Neural progenitor cell (in vitro differentiated cells): ENCODE measurements at regions not wholly inside any gene's neighbourhood (a gene's known extent, or its start where the extent isn't known, plus 50 kb on each side); places are given as distances from the start of the nearest gene placed in this dataset.

ENCODE experiments used
- DNase-seq: peaks from one replicate; pipeline ENCODE4 v3.0.0-alpha.2; 2016; ENCODE audit warnings: low spot score
- H2AFZ ChIP-seq: fragments of 200-600 bp; sonication (generic); replicated peaks from 2 replicates; pipeline ENCODE4 v1.6.1; 2016; ENCODE audit warnings: antibody characterized with exemption
- H3F3A ChIP-seq: fragments of 200-600 bp; sonication (generic); 2 replicates; pipeline ENCODE4 v1.6.1; 2016; ENCODE audit warnings: antibody characterized with exemption, low read depth
- H3K27ac ChIP-seq: fragments of 200-600 bp; sonication (generic); 2 replicates; pipeline ENCODE4 v1.5.1; 2016; ENCODE audit warnings: mild to moderate bottlenecking
- H3K27me3 ChIP-seq: fragments of 200-600 bp; sonication (generic); 2 replicates; pipeline ENCODE4 v1.6.1; 2016; ENCODE audit warnings: mild to moderate bottlenecking, moderate library complexity
- H3K36me3 ChIP-seq: fragments of 200-600 bp; sonication (generic); 2 replicates; pipeline ENCODE4 v1.5.1; 2016
- H3K4me1 ChIP-seq: fragments of 200-600 bp; sonication (generic); 2 replicates; pipeline ENCODE4 v1.6.1; 2016; ENCODE audit warnings: mixed run types
- H3K4me2 ChIP-seq: fragments of 200-600 bp; sonication (generic); 2 replicates; pipeline ENCODE4 v1.6.1; 2016
- H3K4me3 ChIP-seq: fragments of 200-600 bp; sonication (generic); 2 replicates; pipeline ENCODE4 v1.5.1; 2016
- H3K79me2 ChIP-seq: fragments of 200-600 bp; sonication (generic); 2 replicates; pipeline ENCODE4 v1.6.1; 2016; ENCODE audit warnings: low read depth
- H3K9ac ChIP-seq: fragments of 200-600 bp; sonication (generic); 2 replicates; pipeline ENCODE4 v1.6.1; 2016
- H3K9me3 ChIP-seq: fragments of 200-600 bp; sonication (generic); 2 replicates; pipeline ENCODE4 v1.5.1; 2016; ENCODE audit warnings: low read depth
- H4K20me1 ChIP-seq: fragments of 200-600 bp; sonication (generic); 2 replicates; pipeline ENCODE4 v1.6.1; 2016; ENCODE audit warnings: low read depth
- H3K27ac Mint-ChIP-seq: 3 replicates; pipeline ENCODE4 v1.8.0; 2021; ENCODE audit warnings: mixed read lengths
- H3K27me3 Mint-ChIP-seq: 2 replicates; pipeline ENCODE4 v1.8.0; 2022; ENCODE audit warnings: low read depth, mild to moderate bottlenecking, inconsistent platforms, moderate library complexity, mixed read lengths; ENCODE audit not compliant: insufficient read depth
- H3K36me3 Mint-ChIP-seq: 3 replicates; pipeline ENCODE4 v1.8.0; 2021; ENCODE audit warnings: mixed read lengths
- H3K4me1 Mint-ChIP-seq: 3 replicates; pipeline ENCODE4 v1.8.0; 2021; ENCODE audit warnings: mixed read lengths
- H3K4me3 Mint-ChIP-seq: 3 replicates; pipeline ENCODE4 v1.8.0; 2021; ENCODE audit warnings: mild to moderate bottlenecking, moderate library complexity, mixed read lengths
- H3K9me3 Mint-ChIP-seq: 3 replicates; pipeline ENCODE4 v1.8.0; 2020; ENCODE audit warnings: mixed read lengths
- EZH2 ChIP-seq: fragments of 200-600 bp; sonication (generic); IDR thresholded peaks from 2 replicates; pipeline ENCODE4 v1.6.1; 2017; ENCODE audit warnings: antibody characterized with exemption, mild to moderate bottlenecking, moderate library complexity
- EZH2phosphoT487 ChIP-seq: fragments of 200-600 bp; sonication (generic); IDR thresholded peaks from 2 replicates; pipeline ENCODE4 v1.6.1; 2017; ENCODE audit warnings: antibody characterized with exemption
- TF ChIP-seq, protein P1 (sequence below): fragments of 200-600 bp; sonication (generic); IDR thresholded peaks from 2 replicates; pipeline ENCODE4 v1.5.1; 2017; ENCODE audit warnings: antibody characterized with exemption, mild to moderate bottlenecking

GRCh38 chr15:62447742-62448141 lies 282.7 kb upstream of the C2CD4B start:
- no peaks in the 10 kb centered on the region for H3K9me3 Mint-ChIP-seq
- no peaks in the 10 kb centered on the region for H4K20me1 ChIP-seq
- no peak overlapping the region for H3K9ac ChIP-seq
- no peaks in the 10 kb centered on the region for H3K36me3 Mint-ChIP-seq
- H3K4me1 Mint-ChIP-seq: peaks cover 22% of the 10 kb centered on the region
- no peaks in the 10 kb centered on the region for H3K36me3 ChIP-seq
- H3K27ac ChIP-seq: no peak overlapping the region
- H3K79me2 ChIP-seq: no peaks in the 10 kb centered on the region
- no peaks in the 10 kb centered on the region for H3K9me3 ChIP-seq
- TF ChIP-seq EZH2 (no peak), EZH2phosphoT487 (no peak)
- TF ChIP-seq, protein P1, sequence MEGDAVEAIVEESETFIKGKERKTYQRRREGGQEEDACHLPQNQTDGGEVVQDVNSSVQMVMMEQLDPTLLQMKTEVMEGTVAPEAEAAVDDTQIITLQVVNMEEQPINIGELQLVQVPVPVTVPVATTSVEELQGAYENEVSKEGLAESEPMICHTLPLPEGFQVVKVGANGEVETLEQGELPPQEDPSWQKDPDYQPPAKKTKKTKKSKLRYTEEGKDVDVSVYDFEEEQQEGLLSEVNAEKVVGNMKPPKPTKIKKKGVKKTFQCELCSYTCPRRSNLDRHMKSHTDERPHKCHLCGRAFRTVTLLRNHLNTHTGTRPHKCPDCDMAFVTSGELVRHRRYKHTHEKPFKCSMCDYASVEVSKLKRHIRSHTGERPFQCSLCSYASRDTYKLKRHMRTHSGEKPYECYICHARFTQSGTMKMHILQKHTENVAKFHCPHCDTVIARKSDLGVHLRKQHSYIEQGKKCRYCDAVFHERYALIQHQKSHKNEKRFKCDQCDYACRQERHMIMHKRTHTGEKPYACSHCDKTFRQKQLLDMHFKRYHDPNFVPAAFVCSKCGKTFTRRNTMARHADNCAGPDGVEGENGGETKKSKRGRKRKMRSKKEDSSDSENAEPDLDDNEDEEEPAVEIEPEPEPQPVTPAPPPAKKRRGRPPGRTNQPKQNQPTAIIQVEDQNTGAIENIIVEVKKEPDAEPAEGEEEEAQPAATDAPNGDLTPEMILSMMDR: no peak
- peaks cover 2% of the 10 kb centered on the region for H3K27me3 Mint-ChIP-seq
- H3F3A ChIP-seq: peaks cover 4% of the 10 kb centered on the region
- no peak overlapping the region for H3K4me2 ChIP-seq
- no peaks in the 10 kb centered on the region for H3K27me3 ChIP-seq
- H3K4me3 Mint-ChIP-seq: no peak overlapping the region
- no peak overlapping the region for H3K27ac Mint-ChIP-seq
- H2AFZ ChIP-seq: no peak overlapping the region
- H3K4me1 ChIP-seq: peaks cover 16% of the 10 kb centered on the region
- DNase-seq: no peak
- no peak overlapping the region for H3K4me3 ChIP-seq

DNA sequence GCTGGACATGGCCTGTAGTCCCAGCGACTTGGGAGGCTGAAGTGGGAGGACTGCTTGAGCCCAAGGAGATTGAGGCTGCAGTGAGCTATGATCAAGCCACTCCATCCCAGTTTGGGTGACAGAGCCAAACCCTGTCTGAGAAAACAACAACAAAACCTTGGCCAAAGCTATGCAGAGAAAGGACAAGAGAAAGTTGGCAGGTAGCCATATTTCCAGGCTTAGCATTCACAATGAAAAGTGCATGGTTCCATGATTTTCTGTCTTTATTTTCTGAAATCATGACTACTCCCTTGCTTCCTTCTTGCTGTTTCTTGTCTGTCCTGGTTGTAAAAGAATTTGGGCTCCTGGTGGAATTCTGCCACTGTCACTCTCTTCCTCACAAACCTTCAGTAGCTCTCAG lies 284.6 kb upstream of the C2CD4B start:
- Histone ChIP-seq H3K4me1 (peaks cover 35% of the 10 kb centered on the region), H2AFZ (no peak overlapping the region), H3K27me3 (no peaks in the 10 kb centered on the region), H3K9ac (no peak overlapping the region), H3K79me2 (no peaks in the 10 kb centered on the region), H3K4me3 (no peak overlapping the region), H4K20me1 (no peaks in the 10 kb centered on the region), H3K36me3 (no peaks in the 10 kb centered on the region), H3K9me3 (no peaks in the 10 kb centered on the region), H3K27ac (no peak overlapping the region), H3F3A (peaks cover 4% of the 10 kb centered on the region), H3K4me2 (no peak overlapping the region)
- H3K27ac Mint-ChIP-seq: no peak overlapping the region
- H3K4me1 Mint-ChIP-seq: peaks cover 39% of the 10 kb centered on the region
- peaks cover 2% of the 10 kb centered on the region for H3K27me3 Mint-ChIP-seq
- DNase-seq: no peak
- no peaks in the 10 kb centered on the region for H3K36me3 Mint-ChIP-seq
- no peak overlapping the region for H3K4me3 Mint-ChIP-seq
- TF ChIP-seq, protein P1: no peak
- H3K9me3 Mint-ChIP-seq: no peaks in the 10 kb centered on the region

- Mint-ChIP-seq H3K27ac (no peak overlapping the region), H3K4me3 (no peak overlapping the region), H3K9me3 (no peaks in the 10 kb centered on the region), H3K27me3 (peaks cover 2% of the 10 kb centered on the region), H3K4me1 (peaks cover 43% of the 10 kb centered on the region), H3K36me3 (no peaks in the 10 kb centered on the region)
- Histone ChIP-seq H3K27ac (no peak overlapping the region), H3F3A (peaks cover 4% of the 10 kb centered on the region), H3K4me1 (peaks cover 37% of the 10 kb centered on the region), H3K9me3 (no peaks in the 10 kb centered on the region), H2AFZ (no peak overlapping the region), H4K20me1 (no peaks in the 10 kb centered on the region), H3K4me2 (no peak overlapping the region), H3K36me3 (no peaks in the 10 kb centered on the region), H3K79me2 (no peaks in the 10 kb centered on the region), H3K9ac (no peak overlapping the region), H3K27me3 (no peaks in the 10 kb centered on the region), H3K4me3 (no peak overlapping the region)
- no peak for DNase-seq
- TF ChIP-seq, protein P1: no peak
- no peak for TF ChIP-seq EZH2phosphoT487
These were observed 285.0 kb upstream of the C2CD4B start for GRCh38 chr15:62450061-62450460.

- TF ChIP-seq EZH2 (no peak), EZH2phosphoT487 (no peak)
- TF ChIP-seq, protein P1: no peak
- H3K79me2 ChIP-seq: no peaks in the 10 kb centered on the region
- peaks cover 4% of the 10 kb centered on the region for H3F3A ChIP-seq
- H3K4me3 ChIP-seq: no peak overlapping the region
- H3K4me1 ChIP-seq: peaks cover 54% of the 10 kb centered on the region
- H3K27ac ChIP-seq: no peak overlapping the region
- Mint-ChIP-seq H3K27ac (peak overlapping the region; percentile 27), H3K4me3 (no peak overlapping the region), H3K27me3 (peaks cover 5% of the 10 kb centered on the region), H3K9me3 (no peaks in the 10 kb centered on the region), H3K4me1 (peaks cover 61% of the 10 kb centered on the region), H3K36me3 (no peaks in the 10 kb centered on the region)
- no peak for DNase-seq
- peak overlapping the region; percentile 28 for H3K4me2 ChIP-seq
- no peaks in the 10 kb centered on the region for H3K27me3 ChIP-seq
- H3K9ac ChIP-seq: no peak overlapping the region
- no peak overlapping the region for H2AFZ ChIP-seq
- H4K20me1 ChIP-seq: no peaks in the 10 kb centered on the region
- H3K9me3 ChIP-seq: no peaks in the 10 kb centered on the region
- no peaks in the 10 kb centered on the region for H3K36me3 ChIP-seq
These were observed 286.9 kb upstream of the C2CD4B start for GRCh38 chr15:62452026-62452425.
